K562 (cell line): ENCODE measurements at regions not wholly inside any gene's neighbourhood (a gene's known extent, or its start where the extent isn't known, plus 50 kb on each side); places are given as distances from the start of the nearest gene placed in this dataset.

Experiments used
- ATAC-seq: fragments of 200-7000 bp; cut with Tn5 transposase; 3 replicates; pipeline ENCODE4 v1.9.1; 2020; ENCODE audit warnings: moderate library complexity
- BruUV-seq: library from RNA; stranded (reverse); fragments of 400-500 nt; replicated peaks from 2 replicates; lab custom pipeline; 2021; lab: Mats Ljungman, UMichigan
- CTCF ChIA-PET: fragments of 300-600 bp; formaldehyde crosslinking; extraction: SDS; loops from one replicate; lab custom pipeline; 2021; ENCODE audit warnings: low intra/inter-chr PET ratio; lab: Yijun Ruan, JAX
- POLR2A ChIA-PET: fragments of 300-600, 350-650 bp; sonication (Branson Sonifier 250); formaldehyde crosslinking; extraction: SDS; loops from one replicate; lab custom pipeline; 2021; ENCODE audit warnings: antibody characterized with exemption, inconsistent platforms; lab: Yijun Ruan, JAX
- DNase-seq, 4 experiments: peaks; one replicate each; pipeline versions ENCODE4 v3.0.0 to v3.0.0-alpha.2; 2011 to 2018; ENCODE audit warnings: low spot score in 3 of 4, mixed read lengths in 3 of 4; ENCODE audit errors: extremely low read depth in 1 of 4
- FAIRE-seq: peaks from 2 replicates; lab custom pipeline; 2011; peaks lifted over from hg19 to GRCh38; lab: Jason Lieb, UNC
- H2AFZ ChIP-seq: 2 replicates; pipeline ENCODE4 v1.6.0; 2011; ENCODE audit warnings: low read depth, low read length, control low read depth, inconsistent platforms
- H3K27ac ChIP-seq: fragments of 200-600 bp; 3 replicates; pipeline ENCODE4 v1.8.0; 2011; ENCODE audit warnings: low read depth, mild to moderate bottlenecking, control low read depth, inconsistent platforms, low read length, moderate library complexity, mixed read lengths; ENCODE audit errors: extremely low read depth
- H3K27me3 ChIP-seq, 2 experiments: fragments of 300-600 bp in 1 of 2; 2 replicates in 1 of 2; 3 replicates in 1 of 2; pipeline versions ENCODE4 v1.6.0 to v1.8.0; 2011; ENCODE audit warnings: inconsistent platforms in 2 of 2, low read length in 2 of 2, mild to moderate bottlenecking in 1 of 2, mixed read lengths in 1 of 2, moderate library complexity in 1 of 2; ENCODE audit not compliant: control insufficient read depth in 2 of 2, insufficient read depth in 2 of 2
- H3K36me3 ChIP-seq: fragments of 300-600 bp; 3 replicates; pipeline ENCODE4 v1.8.0; 2011; ENCODE audit warnings: mild to moderate bottlenecking, low read length, inconsistent platforms; ENCODE audit not compliant: control insufficient read depth, insufficient read depth
- H3K4me1 ChIP-seq, 2 experiments: fragments of 200-600 bp in 1 of 2; replicated peaks in 1 of 2; 2 replicates in 1 of 2; 3 replicates in 1 of 2; pipeline versions ENCODE4 v1.5.1 to v1.8.0; 2011; ENCODE audit warnings: inconsistent platforms in 2 of 2, low read length in 2 of 2, mild to moderate bottlenecking in 1 of 2, mixed read lengths in 1 of 2, moderate library complexity in 1 of 2; ENCODE audit not compliant: control insufficient read depth in 2 of 2, insufficient read depth in 2 of 2
- H3K4me2 ChIP-seq: 2 replicates; pipeline ENCODE4 v1.6.1; 2011; ENCODE audit warnings: low read length, control low read depth, inconsistent platforms, mixed read lengths; ENCODE audit not compliant: insufficient read depth
- H3K4me3 ChIP-seq: fragments of 200-600 bp; sonication (generic), shearing (Covaris generic); 2 replicates; pipeline ENCODE4 v1.5.1; 2016; ENCODE audit warnings: control low read depth, inconsistent platforms
- H3K79me2 ChIP-seq: fragments of 200-600 bp; 3 replicates; pipeline ENCODE4 v1.8.0; 2011; ENCODE audit warnings: low read length, inconsistent platforms; ENCODE audit not compliant: control insufficient read depth, insufficient read depth
- H3K9ac ChIP-seq, 2 experiments: 2 replicates each; pipeline versions ENCODE4 v1.6.0 to v1.6.1; 2011; ENCODE audit warnings: low read depth in 2 of 2, low read length in 2 of 2, control low read depth in 1 of 2, inconsistent platforms in 1 of 2, mild to moderate bottlenecking in 1 of 2, mixed read lengths in 1 of 2; ENCODE audit not compliant: insufficient read depth in 1 of 2
- H3K9me1 ChIP-seq: one replicate; pipeline ENCODE4 v1.6.0; 2011; ENCODE audit warnings: inconsistent platforms, mild to moderate bottlenecking, low read length, moderate library complexity; ENCODE audit not compliant: control insufficient read depth, insufficient read depth
- H3K9me3 ChIP-seq: replicated peaks from 2 replicates; pipeline ENCODE4 v1.5.1; 2011; ENCODE audit warnings: low read depth, low read length, inconsistent platforms; ENCODE audit not compliant: control insufficient read depth, insufficient read depth
- H4K20me1 ChIP-seq: replicated peaks from 2 replicates; pipeline ENCODE4 v1.6.1; 2011; ENCODE audit warnings: low read length, inconsistent platforms, mixed read lengths; ENCODE audit not compliant: control insufficient read depth, insufficient read depth
- FOSL1 ChIP-seq: fragments of 200-800 bp; sonication (Bioruptor generic); conservative IDR thresholded peaks from 2 replicates; pipeline ENCODE4 v1.6.1; 2016; ENCODE audit warnings: missing genetic modification characterization, missing compliant biosample characterization
- L3MBTL2 ChIP-seq: fragments of 450-650 bp; IDR thresholded peaks from 2 replicates; pipeline ENCODE4 v1.6.1; 2016; ENCODE audit warnings: mild to moderate bottlenecking, moderate library complexity
- PHF21A ChIP-seq: fragments of 450-650 bp; IDR thresholded peaks from 2 replicates; pipeline ENCODE4 v1.6.1; 2017; ENCODE audit warnings: low read depth, borderline replicate concordance
- SIN3A ChIP-seq, 2 experiments: fragments of 150-350 bp in 1 of 2; IDR thresholded peaks; 2 replicates each; pipeline ENCODE4 v1.6.1; 2011 to 2016; ENCODE audit warnings: borderline replicate concordance in 2 of 2, low read depth in 2 of 2, low read length in 2 of 2, mild to moderate bottlenecking in 2 of 2, moderate library complexity in 2 of 2; ENCODE audit not compliant: control insufficient read depth in 1 of 2
- TAF15 ChIP-seq: fragments of 200-400 bp; formaldehyde crosslinking; IDR thresholded peaks from 2 replicates; pipeline ENCODE4 v1.6.1; 2017; ENCODE audit warnings: mild to moderate bottlenecking, low read depth, low read length, moderate library complexity
- ZNF699 ChIP-seq: fragments of 250-450 bp; sonication (Bioruptor Pico); IDR thresholded peaks from 2 replicates; pipeline ENCODE4 v1.8.0; 2021; ENCODE audit warnings: mild to moderate bottlenecking, moderate library complexity; ENCODE audit not compliant: insufficient replicate concordance
- WGBS: fragments of 100-300 bp; shearing (Covaris generic); methylation state at CpG from one replicate; pipeline ENCODE4 v1.1.6; 2016; ENCODE audit warnings: low coverage, mixed read lengths; ENCODE audit not compliant: insufficient coverage; ENCODE audit errors: missing lambda C conversion rate; 5-methylcytosine and 5-hydroxymethylcytosine counted together
- in situ Hi-C: fragments of 300-500 bp; cut with MboI; formaldehyde crosslinking; loops from 4 replicates; pipeline ENCODE4 v1.15.0; 2018; ENCODE audit warnings: inconsistent platforms, mixed read lengths
- intact Hi-C: fragments of 100-400 bp; cut with micrococcal nuclease; formaldehyde crosslinking; loops from 2 replicates; pipeline ENCODE4 v1.14.2; 2022
- TF ChIP-seq, protein P1 (sequence below): sonication (generic); formaldehyde crosslinking; IDR thresholded peaks from 2 replicates; pipeline ENCODE4 v1.8.0; 2023; ENCODE audit warnings: mild to moderate bottlenecking, missing genetic modification reagents
- TF ChIP-seq, protein P2 (sequence below): fragments of 450-650 bp; IDR thresholded peaks from 2 replicates; pipeline ENCODE4 v1.7.0; 2016; ENCODE audit warnings: borderline replicate concordance
- TF ChIP-seq, protein P3 (sequence below): fragments of 250-450 bp; sonication (Bioruptor Pico); IDR thresholded peaks from 2 replicates; pipeline ENCODE4 v1.9.0; 2021; ENCODE audit warnings: mild to moderate bottlenecking

DNA sequence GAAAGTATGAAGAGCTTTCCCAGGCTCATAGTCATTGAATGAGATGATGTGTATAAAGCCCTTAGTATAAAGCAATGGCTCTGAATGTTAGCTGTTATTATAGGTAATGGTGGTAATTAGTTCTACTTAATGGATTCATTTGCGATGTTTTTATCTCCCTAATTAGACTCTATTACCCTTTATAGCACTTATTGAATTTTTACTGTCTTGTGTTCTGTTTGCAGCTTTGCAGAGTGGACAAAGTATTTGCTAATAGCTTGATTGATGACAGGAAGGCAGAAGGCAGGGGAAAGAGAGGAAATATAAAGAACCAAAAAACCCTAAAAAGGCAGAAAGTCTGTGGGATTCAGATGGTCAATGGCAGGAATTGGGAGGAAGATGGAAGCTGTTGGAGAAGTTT is 524.4 kb upstream of the SPRY2 start:
- TF ChIP-seq ZNF699 (CRISPR knock-in tag) (peak; percentile 63), FOSL1 (tag) (no peak)
- in situ Hi-C loops (no loop called here), intact Hi-C loops (no loop called here)
- H3K9me3 ChIP-seq = no peaks in the 10 kb centered on the region
- H3K4me2 ChIP-seq = no peak overlapping the region
- BruUV-seq = no TSS peak
- ChIA-PET POLR2A (interaction anchor here (0.7 kb wide), 1 partner anchor 94 kb away, joined by 4 read pairs; no protein-coding TSS in a partner anchor), CTCF (no interaction called here)
- DNase-seq (no peak), ATAC-seq (no peak), FAIRE-seq (no peak)
- no peaks in the 10 kb centered on the region for H3K36me3 ChIP-seq
- H3K27me3 ChIP-seq = no peaks in the 10 kb centered on the region
- WGBS = 0% methylated on average over 1 of the region's 1 CpG
- no peaks in the 10 kb centered on the region for H3K9me1 ChIP-seq
- H3K4me3 ChIP-seq = no peak overlapping the region
- no peaks in the 10 kb centered on the region for H3K4me1 ChIP-seq
- no peak overlapping the region for H3K9ac ChIP-seq
- H2AFZ ChIP-seq = no peak overlapping the region
- no peak overlapping the region for H3K27ac ChIP-seq
- no peaks in the 10 kb centered on the region for H4K20me1 ChIP-seq
- H3K79me2 ChIP-seq = no peaks in the 10 kb centered on the region

DNA sequence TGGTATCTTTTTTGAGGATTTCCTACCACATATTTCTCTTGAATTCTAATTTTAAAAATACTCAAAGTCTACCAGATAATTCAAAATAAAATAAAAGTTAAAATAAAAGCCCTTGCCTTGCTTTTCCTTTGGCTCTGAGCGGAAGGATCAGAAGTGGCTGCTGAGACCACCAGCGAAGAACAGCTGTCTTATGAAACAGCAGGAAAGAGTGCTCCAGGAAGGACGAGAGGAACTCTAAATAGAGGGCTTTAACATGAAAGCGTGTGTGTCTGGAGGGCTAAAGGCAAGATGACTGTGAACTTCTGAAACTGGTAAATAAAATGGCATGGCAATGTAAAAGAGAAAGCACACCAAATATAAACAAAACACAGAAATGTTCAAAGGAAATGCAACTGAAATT is 521.5 kb upstream of the SPRY2 start:
- Histone ChIP-seq H3K9me1 (no peaks in the 10 kb centered on the region), H4K20me1 (no peaks in the 10 kb centered on the region), H3K4me3 (no peak overlapping the region), H3K27me3 (no peaks in the 10 kb centered on the region), H3K4me2 (no peak overlapping the region), H2AFZ (no peak overlapping the region), H3K36me3 (no peaks in the 10 kb centered on the region), H3K9me3 (no peaks in the 10 kb centered on the region; the same call in 1 of the 2 replicates), H3K9ac (no peak overlapping the region), H3K27ac (no peak overlapping the region), H3K79me2 (no peaks in the 10 kb centered on the region), H3K4me1 (no peaks in the 10 kb centered on the region)
- no peak for FAIRE-seq
- no TSS peak for BruUV-seq
- 1% methylated on average over 4 of the region's 4 CpGs for WGBS
- ChIA-PET POLR2A (no interaction called here), CTCF (no interaction called here)
- DNase-seq = no peak
- intact Hi-C loops (no loop called here), in situ Hi-C loops (no loop called here)
- no peak for ATAC-seq
- 0 out of 2 replicates have a peak, but pooled peaks have one; percentile 24 for TF ChIP-seq PHF21A
- TF ChIP-seq TAF15 = no peak
- no peak for TF ChIP-seq L3MBTL2
- TF ChIP-seq, protein P1, sequence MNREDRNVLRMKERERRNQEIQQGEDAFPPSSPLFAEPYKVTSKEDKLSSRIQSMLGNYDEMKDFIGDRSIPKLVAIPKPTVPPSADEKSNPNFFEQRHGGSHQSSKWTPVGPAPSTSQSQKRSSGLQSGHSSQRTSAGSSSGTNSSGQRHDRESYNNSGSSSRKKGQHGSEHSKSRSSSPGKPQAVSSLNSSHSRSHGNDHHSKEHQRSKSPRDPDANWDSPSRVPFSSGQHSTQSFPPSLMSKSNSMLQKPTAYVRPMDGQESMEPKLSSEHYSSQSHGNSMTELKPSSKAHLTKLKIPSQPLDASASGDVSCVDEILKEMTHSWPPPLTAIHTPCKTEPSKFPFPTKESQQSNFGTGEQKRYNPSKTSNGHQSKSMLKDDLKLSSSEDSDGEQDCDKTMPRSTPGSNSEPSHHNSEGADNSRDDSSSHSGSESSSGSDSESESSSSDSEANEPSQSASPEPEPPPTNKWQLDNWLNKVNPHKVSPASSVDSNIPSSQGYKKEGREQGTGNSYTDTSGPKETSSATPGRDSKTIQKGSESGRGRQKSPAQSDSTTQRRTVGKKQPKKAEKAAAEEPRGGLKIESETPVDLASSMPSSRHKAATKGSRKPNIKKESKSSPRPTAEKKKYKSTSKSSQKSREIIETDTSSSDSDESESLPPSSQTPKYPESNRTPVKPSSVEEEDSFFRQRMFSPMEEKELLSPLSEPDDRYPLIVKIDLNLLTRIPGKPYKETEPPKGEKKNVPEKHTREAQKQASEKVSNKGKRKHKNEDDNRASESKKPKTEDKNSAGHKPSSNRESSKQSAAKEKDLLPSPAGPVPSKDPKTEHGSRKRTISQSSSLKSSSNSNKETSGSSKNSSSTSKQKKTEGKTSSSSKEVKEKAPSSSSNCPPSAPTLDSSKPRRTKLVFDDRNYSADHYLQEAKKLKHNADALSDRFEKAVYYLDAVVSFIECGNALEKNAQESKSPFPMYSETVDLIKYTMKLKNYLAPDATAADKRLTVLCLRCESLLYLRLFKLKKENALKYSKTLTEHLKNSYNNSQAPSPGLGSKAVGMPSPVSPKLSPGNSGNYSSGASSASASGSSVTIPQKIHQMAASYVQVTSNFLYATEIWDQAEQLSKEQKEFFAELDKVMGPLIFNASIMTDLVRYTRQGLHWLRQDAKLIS (CRISPR knock-in tag) = no peak
- TF ChIP-seq, protein P2, sequence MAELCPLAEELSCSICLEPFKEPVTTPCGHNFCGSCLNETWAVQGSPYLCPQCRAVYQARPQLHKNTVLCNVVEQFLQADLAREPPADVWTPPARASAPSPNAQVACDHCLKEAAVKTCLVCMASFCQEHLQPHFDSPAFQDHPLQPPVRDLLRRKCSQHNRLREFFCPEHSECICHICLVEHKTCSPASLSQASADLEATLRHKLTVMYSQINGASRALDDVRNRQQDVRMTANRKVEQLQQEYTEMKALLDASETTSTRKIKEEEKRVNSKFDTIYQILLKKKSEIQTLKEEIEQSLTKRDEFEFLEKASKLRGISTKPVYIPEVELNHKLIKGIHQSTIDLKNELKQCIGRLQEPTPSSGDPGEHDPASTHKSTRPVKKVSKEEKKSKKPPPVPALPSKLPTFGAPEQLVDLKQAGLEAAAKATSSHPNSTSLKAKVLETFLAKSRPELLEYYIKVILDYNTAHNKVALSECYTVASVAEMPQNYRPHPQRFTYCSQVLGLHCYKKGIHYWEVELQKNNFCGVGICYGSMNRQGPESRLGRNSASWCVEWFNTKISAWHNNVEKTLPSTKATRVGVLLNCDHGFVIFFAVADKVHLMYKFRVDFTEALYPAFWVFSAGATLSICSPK = no peak
- TF ChIP-seq SIN3A (IDR thresholded peaks at IDR 0.05; ENCODE audit: borderline replicate concordance in 2 of 2, control insufficient read depth in 1 of 2, low read depth in 2 of 2, low read length in 2 of 2) = no peak
- TF ChIP-seq, protein P3, sequence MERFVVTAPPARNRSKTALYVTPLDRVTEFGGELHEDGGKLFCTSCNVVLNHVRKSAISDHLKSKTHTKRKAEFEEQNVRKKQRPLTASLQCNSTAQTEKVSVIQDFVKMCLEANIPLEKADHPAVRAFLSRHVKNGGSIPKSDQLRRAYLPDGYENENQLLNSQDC (CRISPR knock-in tag) = no peak
